UCSD-AML1 (cell line): ENCODE measurements at regions not wholly inside any gene's neighbourhood (a gene's known extent, or its start where the extent isn't known, plus 50 kb on each side); places are given as distances from the start of the nearest gene placed in this dataset.

Experiments used
- DNase-seq: peaks from one replicate; lab custom pipeline; 2025; ENCODE audit not compliant: unreplicated experiment; lab: John Stamatoyannopoulos, UW

DNA sequence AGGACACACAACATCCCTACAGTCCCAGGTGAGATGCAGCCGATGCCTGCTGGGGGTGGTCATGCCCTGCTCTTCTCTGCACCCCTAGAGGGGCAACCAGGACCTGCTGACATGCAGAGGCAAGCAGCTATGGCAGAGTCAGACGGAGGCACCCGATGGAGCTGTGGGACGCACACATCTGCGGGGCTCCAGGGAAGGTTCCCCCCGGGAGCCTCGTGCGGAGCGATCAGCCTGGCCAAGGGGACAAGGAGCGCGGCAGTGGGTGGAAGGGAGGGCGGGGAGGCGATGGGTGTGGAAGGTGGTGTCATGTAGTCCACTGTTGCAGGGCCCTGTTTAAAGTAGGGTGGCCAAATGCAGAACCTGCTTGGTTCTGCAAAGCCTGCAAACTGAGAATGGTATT is 143.0 kb upstream of the AJAP1 start:
- DNase-seq = no peak

DNA sequence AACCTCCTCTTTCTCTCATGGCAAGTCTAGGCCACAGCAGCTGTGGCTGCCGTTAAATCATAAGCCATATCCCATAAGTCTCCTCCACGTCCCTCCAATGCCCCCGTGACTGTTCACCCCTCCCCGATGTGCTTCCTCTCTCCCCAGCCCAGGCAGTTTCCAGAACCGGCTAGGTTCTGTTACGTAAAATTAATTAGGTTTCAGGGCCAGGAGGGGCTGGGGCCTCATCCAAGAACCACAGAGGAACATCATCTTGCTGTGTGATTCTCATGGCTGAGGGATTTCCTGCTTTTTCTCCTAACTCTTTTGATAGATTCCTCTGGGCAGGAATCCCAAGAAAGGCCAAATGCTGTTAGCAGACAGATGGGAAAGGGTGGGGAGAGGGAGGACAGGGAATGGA is 141.8 kb upstream of the AJAP1 start:
- no peak for DNase-seq

DNA sequence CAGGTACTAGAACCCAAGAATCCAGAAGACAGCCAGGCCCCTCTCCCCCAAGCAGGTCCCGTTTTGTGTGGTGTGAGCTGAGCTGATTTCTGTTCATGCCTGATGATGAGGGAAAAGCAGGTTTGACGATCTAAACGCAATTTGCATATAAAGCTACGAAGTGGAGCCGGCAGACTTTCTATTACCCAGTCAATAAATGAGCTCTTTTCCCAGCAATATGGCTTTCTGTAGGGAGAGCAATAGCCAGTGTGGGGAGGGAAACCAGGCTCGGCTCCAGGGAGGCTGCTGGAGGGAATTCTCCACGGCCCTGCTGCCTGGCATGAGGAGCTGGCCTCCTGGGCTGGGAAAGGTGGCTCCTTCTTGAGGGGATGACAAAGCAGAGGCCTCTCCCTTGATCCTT is 140.7 kb upstream of the AJAP1 start:
- no peak for DNase-seq

DNA sequence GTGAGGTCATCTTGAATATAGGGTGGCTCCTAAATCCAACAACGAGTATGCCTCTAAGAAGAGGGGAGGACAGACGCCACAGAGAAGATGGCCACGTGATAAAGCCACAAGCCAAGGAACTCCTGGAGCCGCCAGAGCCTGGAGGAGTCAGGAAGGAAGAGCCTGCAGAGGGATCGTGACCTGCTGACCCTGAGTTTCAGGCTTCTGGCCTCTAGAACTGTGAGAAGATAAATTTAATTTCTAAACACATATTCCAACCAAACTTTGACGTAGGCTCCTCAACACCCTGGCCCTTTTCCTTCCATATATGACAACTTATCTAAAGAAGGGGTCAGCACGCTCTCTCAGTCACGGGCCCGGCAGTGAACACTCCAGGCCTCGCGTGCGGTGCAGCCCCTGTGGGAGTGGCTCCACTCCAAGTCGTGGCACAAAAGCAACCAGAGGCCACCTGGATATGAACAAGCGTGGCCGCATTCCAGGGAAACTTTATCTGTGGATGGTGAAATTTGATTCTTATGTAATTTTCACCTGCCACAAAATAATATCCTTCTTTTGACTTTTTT is 138.6 kb upstream of the AJAP1 start:
- no peak for DNase-seq

DNA sequence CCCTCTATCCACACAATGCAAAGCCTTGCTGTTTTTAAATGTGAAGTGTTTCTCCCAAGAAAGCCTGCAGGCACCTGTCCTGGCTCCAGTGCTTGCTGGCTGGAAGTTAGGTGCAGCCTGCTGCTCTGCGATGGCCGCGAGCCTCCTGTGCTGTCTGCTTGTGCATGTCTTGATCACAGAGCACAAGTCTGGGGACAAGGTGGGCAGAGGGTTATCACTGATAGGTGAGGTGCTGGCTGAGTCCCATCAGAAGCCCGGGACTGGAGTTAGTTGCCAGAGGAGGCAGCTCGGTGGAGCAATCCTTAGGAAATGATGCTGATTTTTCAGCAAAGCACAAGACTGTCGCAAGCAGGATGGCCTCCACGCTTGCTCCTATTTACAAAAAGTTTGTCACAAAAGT is 137.8 kb upstream of the AJAP1 start:
- DNase-seq = no peak

DNA sequence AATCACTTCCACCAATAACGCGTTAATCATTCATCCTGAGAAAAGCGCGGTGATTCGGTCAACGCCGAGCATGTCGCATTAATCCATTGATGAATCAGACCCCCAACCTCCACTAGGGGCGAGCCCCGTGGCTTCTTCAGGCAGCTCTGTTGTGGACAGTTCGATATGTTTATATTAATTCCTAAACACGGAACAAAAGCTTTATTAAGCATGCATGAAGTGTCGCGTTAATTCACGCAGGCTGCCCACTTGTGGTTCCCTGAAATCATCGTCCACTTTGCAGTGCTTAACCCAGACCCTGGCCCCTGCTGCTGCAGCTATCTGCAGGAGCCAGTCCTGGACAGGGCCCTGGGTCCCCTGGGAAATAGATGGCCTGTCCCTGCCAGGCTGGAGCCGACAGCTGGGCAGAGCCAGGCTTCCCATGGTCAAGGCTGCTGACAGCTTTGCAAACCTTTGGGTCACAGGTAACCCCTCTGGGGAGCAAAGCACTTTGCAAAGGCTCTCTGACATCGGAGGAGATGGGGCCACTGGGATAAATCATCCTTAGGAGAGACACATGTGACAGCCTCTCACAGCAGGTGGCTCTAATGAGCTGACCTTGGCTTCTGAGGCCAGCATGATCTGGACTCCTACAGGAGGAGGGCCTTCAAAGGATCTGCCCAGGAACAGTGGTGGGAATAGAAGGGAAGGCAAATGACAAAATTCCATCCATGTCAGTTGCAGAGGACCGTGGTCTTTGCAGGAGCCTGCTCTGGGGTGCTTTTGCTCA is 137.0 kb upstream of the AJAP1 start:
- DNase-seq = no peak

DNA sequence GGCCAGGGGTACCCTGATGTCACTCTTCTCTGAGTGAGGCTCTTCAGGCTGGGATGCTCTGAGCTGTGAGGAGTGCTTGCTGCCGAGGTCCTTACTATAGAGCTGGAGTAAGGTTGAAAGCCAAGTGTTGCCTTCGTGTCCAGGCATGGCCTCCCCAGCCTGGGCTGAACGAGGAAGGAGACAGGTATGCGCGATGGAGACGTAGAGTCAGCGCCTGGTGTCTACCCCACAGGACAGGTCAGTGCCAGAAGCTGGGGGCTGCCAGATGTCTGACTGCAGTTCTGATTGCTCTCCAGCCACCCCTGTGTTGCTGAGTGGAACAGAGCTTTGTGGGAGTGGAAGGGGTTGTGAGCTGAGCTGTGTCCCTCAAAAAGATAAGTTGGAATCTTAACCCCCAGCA is 135.8 kb upstream of the AJAP1 start:
- no peak for DNase-seq

DNA sequence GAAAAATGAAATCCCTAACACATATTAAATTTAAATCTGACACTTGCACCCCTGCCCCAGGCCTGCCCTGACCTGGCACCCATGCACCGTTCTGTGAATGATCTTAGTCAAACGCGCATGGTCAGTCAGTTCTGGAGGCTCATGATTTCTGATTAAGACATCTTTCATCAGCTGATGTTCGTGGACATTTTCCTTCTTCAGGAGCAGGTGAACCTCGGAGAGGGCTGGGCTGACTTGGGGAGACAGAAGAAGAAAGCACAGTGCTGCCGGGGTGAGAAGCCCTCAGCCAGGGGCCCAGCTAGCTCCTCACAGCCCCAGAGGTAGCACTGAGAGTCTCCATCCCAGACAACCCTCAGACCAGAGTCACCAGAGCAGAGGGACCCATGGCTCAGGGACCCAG is 134.5 kb upstream of the AJAP1 start:
- no peak for DNase-seq

DNA sequence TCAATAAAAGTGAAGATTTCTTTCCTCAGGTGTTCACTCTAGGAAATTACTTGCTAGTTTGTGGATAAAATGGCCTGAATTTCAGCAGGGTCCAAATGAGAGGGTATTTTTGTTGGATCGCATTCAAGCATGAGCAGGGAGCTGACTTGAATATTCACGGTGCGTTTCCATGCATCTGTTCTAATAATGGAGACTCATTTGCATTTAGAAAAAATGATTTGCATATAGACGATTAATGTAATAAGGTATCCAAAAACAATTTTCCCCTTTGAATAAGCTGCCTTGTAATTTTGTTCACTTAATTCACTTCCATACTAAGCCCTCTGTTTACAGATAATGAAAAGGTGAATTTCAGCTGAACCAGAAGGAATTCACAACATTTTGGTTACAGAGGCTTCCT is 130.9 kb upstream of the AJAP1 start:
- no peak for DNase-seq

DNA sequence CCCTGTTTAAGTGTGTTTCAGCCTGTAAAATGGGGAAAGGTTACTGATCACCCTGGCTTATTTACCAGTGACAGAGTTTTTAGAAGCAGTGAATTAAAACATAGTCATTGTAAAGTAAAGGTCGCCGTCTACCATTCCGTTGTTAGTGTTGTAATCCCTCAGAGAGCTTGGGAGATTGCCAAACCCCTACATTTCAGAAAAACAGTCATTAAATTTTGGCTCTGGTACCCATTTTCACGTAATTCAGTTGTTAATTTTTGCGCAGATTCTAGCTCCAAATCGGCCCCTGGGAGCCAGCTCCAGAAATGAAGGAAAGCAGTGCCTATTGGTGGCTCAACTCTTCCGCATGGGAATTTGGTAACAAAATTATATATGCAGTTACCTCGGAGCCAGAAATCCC is 127.7 kb upstream of the AJAP1 start:
- DNase-seq = no peak

DNA sequence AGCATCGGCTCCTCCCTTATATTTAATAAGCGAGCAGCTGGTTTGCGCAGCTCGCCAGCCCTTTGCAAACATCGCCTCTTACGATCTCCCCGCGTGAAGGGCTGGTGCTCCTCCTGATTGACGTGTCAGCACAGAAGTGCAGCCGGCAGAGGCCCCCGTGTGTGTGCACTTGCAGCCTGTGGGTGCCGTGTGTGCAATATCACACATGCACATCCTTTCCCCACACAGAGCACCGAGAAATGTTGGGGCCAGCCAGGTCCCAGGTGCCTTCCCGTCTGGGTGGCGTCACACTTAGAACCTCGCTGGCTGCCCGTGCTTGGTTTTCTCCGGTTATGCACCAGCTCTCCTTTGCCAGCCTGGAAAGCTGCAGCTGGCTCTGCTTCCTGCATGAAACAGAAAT is 126.6 kb upstream of the AJAP1 start:
- DNase-seq = no peak

DNA sequence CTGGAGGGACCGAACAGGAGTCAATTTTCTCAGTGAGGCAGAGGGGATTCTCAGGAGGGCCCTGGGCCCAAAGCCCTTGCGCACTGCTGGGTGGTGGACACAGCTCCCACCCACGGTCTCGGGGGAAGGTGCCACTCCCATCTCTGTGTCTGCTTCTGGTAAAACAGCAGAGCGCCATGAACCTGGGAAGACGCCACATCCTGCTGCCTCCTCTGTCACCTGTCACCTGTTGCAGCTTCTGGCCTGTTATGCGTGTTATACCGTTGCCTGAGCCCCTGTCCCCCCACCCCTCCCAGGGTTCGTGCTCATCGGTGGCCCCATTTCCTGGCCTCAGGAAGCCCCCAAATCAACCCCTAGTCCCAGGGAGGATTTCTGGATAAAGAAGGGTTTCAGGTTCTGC is 125.8 kb upstream of the AJAP1 start:
- no peak for DNase-seq

DNA sequence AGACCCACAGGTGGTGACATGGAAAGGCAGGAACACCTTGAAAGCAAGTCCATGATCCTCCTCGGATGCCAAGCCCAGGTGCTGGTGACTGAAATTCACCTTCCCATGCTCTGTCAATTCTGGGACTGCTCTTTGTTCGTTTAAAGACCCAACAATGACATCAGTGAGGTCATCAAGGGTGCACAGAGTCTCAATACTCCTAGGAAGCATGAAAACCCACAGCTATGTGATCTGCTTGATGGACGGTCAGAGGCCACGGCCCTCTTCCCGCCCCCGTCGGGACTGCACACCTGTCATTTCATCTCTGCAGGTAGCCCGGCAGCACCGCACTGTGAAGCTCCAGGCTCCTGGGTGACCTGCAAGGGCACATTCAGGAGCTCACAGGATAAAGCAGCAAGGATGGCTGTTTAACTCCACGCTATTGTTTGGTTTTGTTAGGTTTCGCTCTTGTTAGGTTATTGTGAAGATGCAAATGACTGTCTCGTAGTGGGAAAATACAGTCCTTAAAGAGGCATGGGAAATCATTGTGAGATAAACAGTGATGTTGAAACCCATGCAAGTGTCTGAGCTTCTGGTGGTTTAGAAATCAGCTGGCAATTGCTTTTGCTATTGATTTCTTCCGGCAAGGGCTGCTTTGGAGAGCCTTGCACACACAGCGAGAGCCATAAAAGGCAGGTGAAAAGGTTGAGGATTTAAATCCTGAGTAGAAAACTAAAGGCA is 124.8 kb upstream of the AJAP1 start:
- DNase-seq = no peak

DNA sequence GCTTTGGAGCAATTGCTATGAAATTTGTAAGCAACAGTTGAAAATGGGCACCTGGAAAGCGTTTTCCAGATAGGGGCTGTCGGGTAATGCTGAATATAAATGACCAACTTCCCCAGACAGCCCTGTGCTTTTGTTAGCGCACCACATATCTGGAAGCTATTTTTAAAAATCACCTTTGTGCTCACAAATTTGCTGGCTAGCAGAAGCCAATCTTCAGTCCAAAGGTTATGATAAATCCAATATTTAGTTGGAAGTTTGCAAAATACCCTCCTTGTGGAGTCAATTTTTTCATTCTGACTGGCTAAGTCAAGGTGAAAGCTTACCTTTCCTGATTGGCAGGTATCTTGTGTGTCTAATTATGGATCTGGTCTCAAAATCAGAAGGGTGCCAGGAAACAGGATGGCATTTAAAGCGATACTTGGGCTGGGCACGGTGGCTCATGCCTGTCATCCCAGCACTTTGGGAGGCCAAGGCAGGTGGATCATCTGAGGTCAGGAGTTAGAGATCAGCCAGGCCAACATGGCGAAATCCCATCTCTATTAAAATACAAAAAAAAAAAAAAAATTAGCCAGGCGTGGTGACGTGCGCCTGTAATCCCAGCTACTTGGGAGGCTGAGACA is 124.1 kb upstream of the AJAP1 start:
- DNase-seq = no peak

DNA sequence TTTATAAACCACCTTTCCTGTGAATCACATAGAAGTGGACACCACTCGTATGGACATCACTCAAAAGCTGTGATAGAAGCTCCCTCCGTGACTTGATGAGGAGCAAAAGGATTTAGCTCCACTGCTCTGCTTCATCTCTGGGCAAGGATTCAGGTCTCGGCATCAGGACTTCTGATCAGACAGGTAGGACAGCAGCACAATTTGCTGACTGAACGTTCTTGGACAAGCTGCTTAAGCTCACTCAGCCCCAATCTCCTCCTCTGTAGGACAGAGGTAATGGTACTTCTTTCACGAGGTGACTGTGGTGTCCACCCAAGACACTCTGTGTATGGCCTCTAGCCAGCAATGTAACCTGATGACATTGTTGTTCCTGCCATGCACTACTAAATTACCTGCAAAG is 122.6 kb upstream of the AJAP1 start:
- DNase-seq = no peak

DNA sequence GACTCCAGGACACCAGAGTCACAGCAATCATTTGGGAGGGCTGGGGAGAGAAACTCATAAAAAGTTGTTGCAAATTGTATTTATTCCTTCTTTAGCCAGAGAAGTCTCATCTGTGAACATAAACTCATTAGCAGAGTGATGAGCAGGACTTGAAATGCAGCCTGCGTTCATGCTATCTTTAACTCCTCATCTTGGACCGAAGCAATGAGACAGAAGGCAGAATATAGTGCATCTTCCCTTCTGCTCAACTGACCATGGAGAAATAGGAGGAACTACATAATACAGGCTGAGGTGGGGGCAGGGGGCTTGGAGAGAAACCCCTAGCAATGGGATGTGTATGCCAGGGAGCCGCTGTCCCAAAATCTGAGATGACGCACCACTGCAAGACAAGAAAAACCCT is 121.8 kb upstream of the AJAP1 start:
- no peak for DNase-seq

DNA sequence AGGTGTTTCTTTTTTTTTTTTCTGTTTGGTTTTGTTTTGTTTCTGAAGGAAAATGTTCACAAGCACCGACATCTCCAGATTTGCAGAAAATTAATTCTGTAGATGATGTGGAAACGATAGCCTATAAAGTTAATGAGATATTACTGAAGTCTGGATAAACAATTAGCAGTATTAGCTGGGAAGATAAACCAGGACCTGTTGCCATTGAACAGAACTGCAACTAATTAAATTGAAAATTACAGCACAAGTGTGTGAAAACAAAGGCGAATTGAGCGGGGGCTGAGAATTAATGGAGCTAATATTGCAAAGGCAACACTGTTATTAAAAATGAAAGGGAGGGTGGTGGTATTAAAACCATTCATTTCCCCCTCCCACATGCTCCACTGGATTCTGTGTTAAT is 107.5 kb upstream of the AJAP1 start:
- DNase-seq = no peak

DNA sequence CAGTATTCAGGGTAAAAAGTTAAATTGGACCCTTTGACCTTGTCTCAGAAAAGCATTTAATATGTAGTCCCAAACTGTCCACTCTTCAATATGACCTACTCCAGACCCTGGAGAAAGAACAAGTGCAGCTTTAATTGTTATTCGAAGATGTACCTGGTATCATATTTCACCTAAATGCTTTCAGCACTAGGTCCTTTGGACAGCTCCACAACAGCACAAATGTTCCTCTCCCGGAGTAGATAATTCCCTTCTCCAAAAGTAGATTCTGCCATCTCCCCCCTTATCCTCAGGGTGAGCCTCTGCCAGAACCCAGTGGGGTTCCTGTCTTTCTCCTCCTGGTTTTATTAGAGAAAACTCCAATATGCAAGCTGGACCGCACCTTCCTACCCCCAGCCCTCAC is 104.5 kb upstream of the AJAP1 start:
- DNase-seq = no peak

DNA sequence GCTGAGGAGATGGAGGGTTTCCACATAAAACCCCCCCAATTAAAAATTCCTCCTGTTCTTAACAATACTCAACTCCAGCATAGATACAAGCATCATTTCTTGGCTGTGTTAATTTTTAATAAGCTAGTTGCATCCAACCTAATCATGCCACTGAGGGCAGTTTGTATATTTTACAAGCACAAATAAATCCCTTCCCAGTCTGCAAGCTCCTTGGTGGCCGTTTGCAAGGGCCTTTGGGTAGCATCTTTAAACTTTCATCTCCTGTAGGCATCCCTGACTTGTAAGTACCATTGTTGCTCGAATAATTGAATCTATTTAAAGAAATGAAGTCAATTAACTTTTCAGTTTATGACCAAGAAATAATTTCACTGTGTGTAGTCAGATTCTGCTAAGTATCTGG is 103.5 kb upstream of the AJAP1 start:
- no peak for DNase-seq

DNA sequence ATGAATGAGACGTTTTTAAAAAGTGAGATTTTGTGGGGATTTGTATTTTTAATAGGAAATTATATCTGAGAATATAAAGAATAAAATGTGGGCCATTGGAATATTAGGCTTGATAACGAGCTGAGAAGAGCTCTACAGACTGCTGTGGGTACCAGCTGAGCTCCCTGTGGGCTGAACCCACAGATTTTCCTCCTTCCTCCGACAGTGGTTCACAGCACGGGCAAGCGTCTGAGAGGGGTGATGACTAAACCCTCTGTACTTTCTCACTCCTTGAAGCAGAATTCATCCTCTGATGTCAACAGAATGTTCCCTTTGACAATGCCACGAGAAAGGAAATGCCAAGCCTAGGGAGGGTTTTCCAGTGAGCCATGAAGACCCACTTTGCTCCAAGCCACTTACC is 102.7 kb upstream of the AJAP1 start:
- no peak for DNase-seq

DNA sequence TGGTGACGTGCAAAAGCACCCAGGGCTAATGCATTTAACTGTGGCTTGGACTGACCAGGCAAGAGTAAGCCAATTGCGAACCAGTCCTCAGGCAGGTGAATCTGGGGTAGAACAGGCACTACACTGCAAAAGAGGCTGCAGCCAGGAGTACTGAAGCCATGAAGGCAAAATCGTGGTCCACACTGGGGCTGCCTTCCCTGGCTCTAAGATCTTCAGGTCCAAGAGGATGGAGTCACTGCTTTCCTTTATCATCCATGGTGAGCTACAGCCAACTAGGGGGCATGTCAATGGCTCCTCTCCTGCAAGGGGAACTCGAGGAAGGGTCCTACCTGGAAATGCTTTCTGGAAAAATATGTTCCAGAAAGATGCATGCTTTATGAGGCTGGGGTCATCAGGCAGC is 100.6 kb upstream of the AJAP1 start:
- no peak for DNase-seq

DNA sequence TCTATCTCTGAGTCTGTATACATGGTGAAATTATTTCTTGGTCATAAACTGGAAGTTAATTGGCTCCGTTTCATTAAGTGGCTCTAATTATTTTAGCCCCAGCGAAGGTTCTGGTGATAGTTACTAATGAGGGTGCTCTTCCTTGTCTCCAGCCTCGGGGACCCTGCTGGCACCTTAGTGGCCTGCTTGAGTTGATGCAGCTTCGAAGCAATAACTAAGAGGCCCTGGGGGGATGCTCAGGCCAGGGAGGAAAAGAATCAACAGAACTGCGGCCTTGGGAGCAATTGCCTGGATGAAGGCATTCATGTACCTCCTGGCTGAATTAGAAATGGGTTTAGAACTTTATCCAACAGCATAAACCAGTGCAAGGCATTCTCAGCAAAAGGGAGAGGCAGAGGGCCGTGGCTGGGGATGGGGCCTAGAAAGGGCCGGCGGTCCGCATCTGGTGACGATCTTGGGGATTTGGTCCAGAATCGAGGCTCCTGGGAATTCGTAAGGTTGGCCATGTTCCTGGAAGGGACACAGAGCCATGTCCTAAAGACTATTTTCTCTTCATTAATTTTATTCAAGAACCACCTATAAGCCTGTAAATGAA is 100.0 kb upstream of the AJAP1 start:
- no peak for DNase-seq
